Panc1 (cell line): ENCODE measurements at regions not wholly inside any gene's neighbourhood (a gene's known extent, or its start where the extent isn't known, plus 50 kb on each side); places are given as distances from the start of the nearest gene placed in this dataset.

Experiments used
- ATAC-seq: fragments of 200-7000 bp; cut with Tn5 transposase; 2 replicates; pipeline ENCODE4 v1.9.1; 2020; ENCODE audit warnings: mild to moderate bottlenecking, moderate library complexity
- BruUV-seq: library from RNA; stranded (reverse); fragments of 400-500 nt; replicated peaks from 2 replicates; lab custom pipeline; 2021; lab: Mats Ljungman, UMichigan
- CTCF ChIA-PET: fragments of 300-600 bp; sonication (Branson Sonifier 250); formaldehyde crosslinking; loops from one replicate; lab custom pipeline; 2022; ENCODE audit warnings: antibody characterized with exemption; lab: Charles Lee
- POLR2A ChIA-PET: fragments of 300-600 bp; sonication (Branson Sonifier 250); formaldehyde crosslinking; loops from one replicate; lab custom pipeline; 2022; ENCODE audit warnings: antibody characterized with exemption; lab: Charles Lee
- DNase-seq: peaks from one replicate; pipeline ENCODE4 v3.0.0-alpha.2; 2010; ENCODE audit warnings: low read depth, low spot score
- H3K27ac ChIP-seq: 2 replicates; pipeline ENCODE4 v1.5.1; 2011; ENCODE audit warnings: mild to moderate bottlenecking, low read length, inconsistent platforms
- H3K27me3 ChIP-seq: fragments of 200-500 bp; sonication (Bioruptor generic); 2 replicates; pipeline ENCODE4 v1.6.0; 2014; ENCODE audit warnings: low read length, inconsistent platforms; ENCODE audit not compliant: control insufficient read depth, insufficient read depth
- H3K36me3 ChIP-seq: fragments of 200-500 bp; sonication (Bioruptor generic); 2 replicates; pipeline ENCODE4 v1.5.1; 2014; ENCODE audit warnings: inconsistent platforms, mild to moderate bottlenecking, low read length, moderate library complexity; ENCODE audit not compliant: control insufficient read depth, insufficient read depth
- H3K4me1 ChIP-seq: 2 replicates; pipeline ENCODE4 v1.5.1; 2011; ENCODE audit warnings: inconsistent platforms, mild to moderate bottlenecking, low read length, moderate library complexity; ENCODE audit not compliant: control insufficient read depth, insufficient read depth
- H3K4me3 ChIP-seq, 2 experiments: 2 replicates each; pipeline ENCODE4 v1.5.1; 2011 to 2012; ENCODE audit warnings: low read depth in 2 of 2, low read length in 2 of 2, mild to moderate bottlenecking in 2 of 2, inconsistent platforms in 1 of 2, moderate library complexity in 1 of 2
- H3K9me3 ChIP-seq: fragments of 200-500 bp; sonication (Bioruptor generic); 2 replicates; pipeline ENCODE4 v1.5.1; 2014; ENCODE audit warnings: low read depth, mild to moderate bottlenecking, inconsistent platforms, low read length, moderate library complexity; ENCODE audit not compliant: control insufficient read depth, insufficient read depth
- CTCF ChIP-seq: fragments of 450-650 bp; IDR thresholded peaks from 2 replicates; pipeline ENCODE4 v1.5.1; 2017; ENCODE audit warnings: mild to moderate bottlenecking
- POLR2AphosphoS5 ChIP-seq: IDR thresholded peaks from 2 replicates; pipeline ENCODE4 v1.6.1; 2012; ENCODE audit warnings: mild to moderate bottlenecking, low read depth, low read length, moderate library complexity
- SIN3A ChIP-seq: IDR thresholded peaks from 2 replicates; pipeline ENCODE4 v1.6.1; 2012; ENCODE audit warnings: low read depth, mild to moderate bottlenecking, low read length, moderate library complexity, borderline replicate concordance; ENCODE audit not compliant: insufficient read depth
- TCF7L2 ChIP-seq: IDR thresholded peaks from 2 replicates; pipeline ENCODE4 v1.6.1; 2011; ENCODE audit warnings: mild to moderate bottlenecking, low read depth, low read length, inconsistent platforms
- in situ Hi-C: cut with HindIII; loops from 2 replicates; pipeline ENCODE4 v1.10.0; 2016; ENCODE audit warnings: low sequenced_read_pairs, low pct_unique_long_range_greater_than_20kb
- intact Hi-C: fragments of 100-400 bp; cut with micrococcal nuclease; formaldehyde crosslinking; loops from one replicate; pipeline ENCODE4 v1.10.0; 2022; ENCODE audit not compliant: unreplicated experiment
- TF ChIP-seq, protein P1 (sequence below), 2 experiments: IDR thresholded peaks; 2 replicates each; pipeline ENCODE4 v1.6.1; 2011 to 2012; ENCODE audit warnings: low read depth in 2 of 2, control low read depth in 1 of 2, low read length in 1 of 2, mild to moderate bottlenecking in 1 of 2, moderate library complexity in 1 of 2; ENCODE audit not compliant: insufficient read depth in 1 of 2

DNA sequence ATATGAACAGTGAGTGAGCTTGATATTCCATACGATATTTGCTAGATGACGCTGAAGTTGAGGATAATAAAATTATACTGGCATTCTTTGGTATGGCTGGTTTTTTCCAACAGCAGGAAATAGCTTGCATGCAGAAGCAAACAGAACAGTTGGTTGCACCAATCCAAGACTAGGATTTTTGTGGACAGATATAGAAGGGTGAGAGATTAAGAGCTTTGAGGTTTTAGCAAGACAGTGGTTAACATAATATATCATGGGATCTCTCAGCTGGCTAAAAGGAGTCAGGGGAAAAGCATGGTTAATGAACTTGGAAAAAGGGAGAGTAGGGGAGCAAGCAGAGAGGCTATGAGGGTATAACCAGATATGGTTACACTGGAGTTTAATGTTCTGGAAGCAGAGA is 127.9 kb downstream of the DHX15 start:
- ATAC-seq = no peak
- TF ChIP-seq, protein P1, sequence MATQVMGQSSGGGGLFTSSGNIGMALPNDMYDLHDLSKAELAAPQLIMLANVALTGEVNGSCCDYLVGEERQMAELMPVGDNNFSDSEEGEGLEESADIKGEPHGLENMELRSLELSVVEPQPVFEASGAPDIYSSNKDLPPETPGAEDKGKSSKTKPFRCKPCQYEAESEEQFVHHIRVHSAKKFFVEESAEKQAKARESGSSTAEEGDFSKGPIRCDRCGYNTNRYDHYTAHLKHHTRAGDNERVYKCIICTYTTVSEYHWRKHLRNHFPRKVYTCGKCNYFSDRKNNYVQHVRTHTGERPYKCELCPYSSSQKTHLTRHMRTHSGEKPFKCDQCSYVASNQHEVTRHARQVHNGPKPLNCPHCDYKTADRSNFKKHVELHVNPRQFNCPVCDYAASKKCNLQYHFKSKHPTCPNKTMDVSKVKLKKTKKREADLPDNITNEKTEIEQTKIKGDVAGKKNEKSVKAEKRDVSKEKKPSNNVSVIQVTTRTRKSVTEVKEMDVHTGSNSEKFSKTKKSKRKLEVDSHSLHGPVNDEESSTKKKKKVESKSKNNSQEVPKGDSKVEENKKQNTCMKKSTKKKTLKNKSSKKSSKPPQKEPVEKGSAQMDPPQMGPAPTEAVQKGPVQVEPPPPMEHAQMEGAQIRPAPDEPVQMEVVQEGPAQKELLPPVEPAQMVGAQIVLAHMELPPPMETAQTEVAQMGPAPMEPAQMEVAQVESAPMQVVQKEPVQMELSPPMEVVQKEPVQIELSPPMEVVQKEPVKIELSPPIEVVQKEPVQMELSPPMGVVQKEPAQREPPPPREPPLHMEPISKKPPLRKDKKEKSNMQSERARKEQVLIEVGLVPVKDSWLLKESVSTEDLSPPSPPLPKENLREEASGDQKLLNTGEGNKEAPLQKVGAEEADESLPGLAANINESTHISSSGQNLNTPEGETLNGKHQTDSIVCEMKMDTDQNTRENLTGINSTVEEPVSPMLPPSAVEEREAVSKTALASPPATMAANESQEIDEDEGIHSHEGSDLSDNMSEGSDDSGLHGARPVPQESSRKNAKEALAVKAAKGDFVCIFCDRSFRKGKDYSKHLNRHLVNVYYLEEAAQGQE (IDR thresholded peaks at IDR 0.05; ENCODE audit: insufficient read depth in 1 of 2, low read depth in 2 of 2, low read length in 1 of 2) = no peak
- TF ChIP-seq SIN3A = no peak
- TF ChIP-seq TCF7L2 = no peak
- TF ChIP-seq CTCF = no peak
- TF ChIP-seq POLR2AphosphoS5 = no peak
- no peak overlapping the region for H3K4me3 ChIP-seq
- DNase-seq = no peak
- ChIA-PET POLR2A (no interaction called here), CTCF (no interaction called here)
- H3K27ac ChIP-seq = no peak overlapping the region
- in situ Hi-C loops = no loop called here
- no TSS peak for BruUV-seq
- H3K4me1 ChIP-seq = no peaks in the 10 kb centered on the region
- intact Hi-C loops = no loop called here
- H3K36me3 ChIP-seq = no peaks in the 10 kb centered on the region
- H3K9me3 ChIP-seq = no peaks in the 10 kb centered on the region
- H3K27me3 ChIP-seq = no peaks in the 10 kb centered on the region

- BruUV-seq = no TSS peak
- DNase-seq = no peak
- Histone ChIP-seq H3K4me1 (no peaks in the 10 kb centered on the region), H3K4me3 (no peak overlapping the region), H3K27me3 (no peaks in the 10 kb centered on the region), H3K9me3 (no peaks in the 10 kb centered on the region), H3K27ac (no peak overlapping the region), H3K36me3 (no peaks in the 10 kb centered on the region)
- ChIA-PET POLR2A (no interaction called here), CTCF (no interaction called here)
- TF ChIP-seq CTCF (no peak), TCF7L2 (no peak), SIN3A (no peak), POLR2AphosphoS5 (no peak)
- TF ChIP-seq, protein P1 (IDR thresholded peaks at IDR 0.05; ENCODE audit: insufficient read depth in 1 of 2, low read depth in 2 of 2, low read length in 1 of 2) = no peak
- intact Hi-C loops = no loop called here
- no peak for ATAC-seq
- in situ Hi-C loops = no loop called here
Observed at GRCh38 chr4:24453951-24454350, 130.4 kb downstream of the DHX15 start.
